Occipital lobe (tissue), 1 donor: ENCODE measurements at regions not wholly inside any gene's neighbourhood (a gene's known extent, or its start where the extent isn't known, plus 50 kb on each side); places are given as distances from the start of the nearest gene placed in this dataset.
"Not testable (repeated sequence)": the region's sequence is repeated elsewhere in the genome, so short reads cannot be mapped to it uniquely, and the experiment has no call there.

Experiments used
- DNase-seq: peaks from one replicate; lab custom pipeline; 2025; lab: John Stamatoyannopoulos, UW

DNA sequence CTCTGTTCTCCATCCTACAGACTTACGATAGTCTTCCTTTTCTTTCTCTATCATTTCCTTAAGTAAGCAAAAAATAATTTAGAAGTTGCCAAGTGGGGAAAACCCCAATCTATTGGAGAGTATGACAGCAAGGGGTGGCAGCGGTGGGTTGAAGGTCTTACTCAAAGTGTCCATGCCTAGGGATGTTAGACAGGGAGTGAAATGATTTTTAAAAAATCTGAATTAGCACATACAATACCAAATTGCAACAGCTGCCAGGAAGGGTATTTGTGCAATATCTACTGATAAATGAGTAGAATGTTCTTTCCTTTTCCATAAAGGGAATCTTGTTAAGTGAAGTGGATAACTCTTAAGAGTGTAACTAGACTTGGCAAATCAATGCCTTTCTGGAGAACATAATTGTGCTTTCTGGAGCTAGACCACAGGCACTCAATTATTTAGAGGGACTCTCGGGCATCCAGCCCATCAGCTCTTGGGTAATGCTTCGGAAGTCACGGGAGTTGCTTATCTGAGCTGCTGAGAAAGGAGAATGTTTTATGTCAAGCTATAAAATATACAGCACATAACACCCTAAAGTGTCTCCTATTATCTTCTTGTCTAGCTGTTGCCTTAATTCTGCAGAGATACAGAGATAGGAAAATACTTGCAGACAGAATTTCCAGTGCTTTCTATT lies 151.5 kb downstream of the KCNJ2 start:
- DNase-seq, result no peak

DNA sequence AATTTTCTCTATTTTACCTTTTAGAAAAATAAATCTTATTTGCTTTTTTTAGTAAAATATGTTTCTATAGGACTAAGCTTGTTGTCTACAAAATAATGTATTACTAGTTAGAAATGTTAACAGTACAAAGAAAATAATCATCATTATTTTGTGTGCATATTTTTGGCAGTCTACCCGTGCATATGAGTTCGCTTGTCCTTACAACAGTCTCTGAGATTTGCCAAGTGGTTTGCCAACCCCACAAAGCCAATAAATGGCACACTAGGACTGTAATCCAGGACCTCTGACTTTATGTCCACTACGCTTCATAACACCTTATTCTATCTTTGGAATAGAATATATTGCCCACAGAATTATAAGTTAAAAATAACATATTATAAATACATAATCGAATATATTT lies 152.0 kb downstream of the KCNJ2 start:
- no peak for DNase-seq

DNA sequence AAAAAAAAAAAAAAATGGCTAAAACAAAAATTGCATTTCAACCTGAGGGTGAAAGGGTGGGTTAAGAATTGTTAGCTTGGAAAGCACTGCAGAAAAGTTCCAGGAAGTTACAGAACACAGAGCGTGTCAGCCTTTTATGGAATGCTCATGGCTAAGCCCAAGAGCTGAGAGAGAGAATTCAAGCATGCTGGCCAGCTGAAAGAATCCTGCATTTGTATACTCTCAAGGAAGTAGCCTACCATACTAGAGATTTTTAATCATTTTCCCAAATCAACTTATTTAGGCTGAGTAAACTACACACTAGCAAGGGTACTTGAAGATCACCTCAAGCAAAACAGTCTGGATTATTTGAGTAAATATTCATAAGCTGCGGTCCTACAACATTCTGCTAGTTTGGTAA lies 153.9 kb downstream of the KCNJ2 start:
- no peak for DNase-seq

DNA sequence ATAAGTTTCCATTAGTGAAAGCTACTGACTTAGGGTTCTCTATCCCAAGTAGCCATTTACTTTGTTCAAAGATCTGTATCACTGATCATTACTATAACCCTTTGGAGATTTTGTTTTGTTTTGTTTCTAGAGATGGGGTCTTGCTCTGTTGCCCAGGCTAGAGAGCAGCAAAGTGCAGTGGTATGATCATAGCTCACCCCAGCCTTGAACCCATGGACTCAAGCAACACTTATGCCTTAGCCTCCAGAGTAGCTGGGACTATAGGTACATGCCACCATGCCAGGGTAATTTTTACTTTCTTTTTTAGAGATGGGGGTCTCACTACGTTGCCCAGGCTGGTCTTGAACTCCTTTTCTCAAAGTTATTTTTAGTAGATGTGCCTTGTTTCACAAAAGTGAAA lies 154.7 kb downstream of the KCNJ2 start:
- DNase-seq, result no peak

DNA sequence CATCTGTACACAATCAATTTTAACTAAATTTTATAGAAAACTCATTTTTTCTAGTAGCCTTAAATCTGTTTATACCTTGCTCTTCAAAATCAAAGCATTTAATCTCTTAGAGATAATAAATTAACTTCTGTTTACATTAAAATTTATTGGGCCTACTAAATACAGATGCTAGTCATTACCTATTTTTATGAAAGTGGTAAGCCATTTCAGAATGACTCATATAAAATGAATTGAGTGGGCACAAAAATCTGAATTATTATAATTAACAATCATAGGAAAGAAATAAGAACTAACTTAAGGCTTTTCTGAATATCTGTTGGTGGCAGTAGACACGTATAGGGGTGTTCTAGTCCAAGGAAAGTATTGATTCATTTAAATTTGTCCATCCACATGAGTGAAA lies 157.9 kb downstream of the KCNJ2 start:
- no peak for DNase-seq

DNA sequence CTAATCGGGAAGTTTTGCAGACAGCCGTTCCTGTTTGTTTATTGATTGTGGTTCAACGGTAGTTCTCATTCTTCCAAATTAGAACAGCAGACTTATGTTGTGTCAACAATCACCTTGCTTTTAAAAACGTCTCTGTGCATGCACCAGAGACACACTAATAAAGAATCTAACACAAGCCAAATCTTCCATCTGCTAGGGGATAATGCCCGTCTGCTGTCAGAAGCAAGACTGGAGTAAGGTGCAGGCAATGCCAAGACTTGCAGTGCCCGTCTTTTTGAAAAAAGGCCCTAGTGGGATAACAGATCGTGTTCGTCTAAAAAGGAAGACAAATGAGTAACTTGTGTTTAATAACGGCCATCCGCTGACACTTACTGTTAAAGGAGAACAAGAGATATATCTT lies 158.4 kb downstream of the KCNJ2 start:
- DNase-seq, result no peak

DNA sequence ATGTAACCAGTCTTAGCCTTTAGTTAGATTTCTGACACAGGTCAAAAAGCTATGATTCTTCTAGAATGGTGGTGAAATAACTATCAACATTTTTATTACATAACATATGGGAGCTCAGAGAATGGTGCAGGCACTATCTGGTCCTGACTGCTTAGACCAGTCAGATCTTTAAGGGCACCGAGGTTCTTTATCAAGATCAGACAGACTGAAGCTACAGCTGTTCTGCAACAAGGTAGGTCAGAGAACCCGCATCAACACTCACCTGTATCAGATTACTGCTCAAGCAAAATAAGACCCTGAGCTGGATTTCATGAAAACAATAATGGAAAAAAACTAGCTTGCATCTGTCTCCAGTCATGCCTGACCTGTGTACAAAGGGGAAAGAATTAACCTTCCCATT lies 160.4 kb downstream of the KCNJ2 start:
- no peak for DNase-seq

DNA sequence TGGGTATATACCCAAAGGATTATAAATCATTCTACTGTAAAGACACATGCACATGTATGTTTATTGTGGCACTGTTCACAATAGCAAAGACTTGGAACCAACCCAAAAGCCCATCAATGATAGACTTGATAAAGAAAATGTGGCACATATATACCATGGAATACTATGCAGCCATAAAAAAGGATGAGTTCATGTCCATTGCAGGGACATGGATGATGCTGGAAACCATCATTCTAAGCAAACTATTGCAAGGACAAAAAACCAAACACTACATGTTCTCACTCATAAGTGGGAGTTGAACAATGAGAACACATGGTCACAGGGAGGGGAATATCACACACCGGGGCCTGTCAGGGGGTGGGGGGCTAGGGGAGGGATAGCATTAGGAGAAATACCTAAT lies 161.7 kb downstream of the KCNJ2 start:
- not testable (repeated sequence) for DNase-seq

DNA sequence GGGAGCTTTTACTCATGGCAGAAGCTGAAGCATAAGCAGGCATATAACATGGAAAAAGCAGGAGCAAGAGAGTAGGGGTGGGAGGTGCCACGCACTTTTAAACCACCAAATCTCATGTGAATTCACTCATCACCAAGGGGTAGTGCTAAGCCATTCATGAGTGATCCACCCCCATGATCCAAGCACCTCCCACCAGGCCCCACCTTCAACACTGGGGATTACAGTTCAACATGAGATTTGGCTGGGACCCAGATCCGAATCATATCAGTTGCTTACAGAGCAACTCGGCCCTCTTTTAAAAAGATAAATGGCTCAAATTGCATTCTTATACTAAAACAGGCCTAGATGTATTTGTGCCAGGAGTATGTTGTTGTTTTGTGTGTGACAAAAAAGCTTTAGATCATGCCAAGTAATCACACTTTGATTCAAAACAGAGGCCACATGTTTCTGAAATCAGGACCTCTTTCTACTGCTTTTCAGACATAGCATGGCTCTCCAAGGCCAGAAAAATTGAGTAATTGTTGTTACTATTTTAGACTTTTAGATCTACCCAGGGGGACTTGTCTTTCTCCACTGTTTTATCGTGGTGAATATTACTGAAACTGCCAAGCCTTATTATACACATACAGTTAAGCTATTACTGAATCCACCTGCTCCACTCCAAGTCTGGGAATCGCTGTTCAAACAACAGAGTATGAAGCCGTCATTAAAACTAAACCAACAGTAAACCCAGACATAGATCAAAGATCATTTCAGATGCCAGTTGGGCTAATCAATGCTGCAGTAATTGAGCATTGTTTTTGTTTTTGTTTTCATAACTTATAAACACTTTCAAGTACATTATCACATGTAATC lies 163.3 kb downstream of the KCNJ2 start:
- DNase-seq, result no peak

DNA sequence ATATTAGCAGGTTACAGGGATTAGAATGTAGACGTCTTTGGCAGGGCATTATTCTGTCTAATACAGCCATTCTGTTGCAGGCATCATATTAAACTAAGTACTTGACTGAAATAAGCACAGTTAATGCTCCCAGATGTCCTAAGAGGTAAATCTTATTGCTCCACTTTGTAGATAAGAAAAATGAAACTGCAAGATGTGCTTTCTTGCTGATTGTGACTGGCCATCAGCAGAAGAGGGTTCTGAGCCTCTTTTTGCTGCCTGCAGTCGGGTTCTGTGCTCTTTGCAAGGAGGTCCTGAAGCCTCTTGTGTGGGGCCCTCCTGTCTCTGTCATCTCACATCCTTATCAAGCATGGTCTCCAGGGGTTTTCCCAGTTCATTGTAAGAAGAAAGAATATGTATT lies 167.1 kb downstream of the KCNJ2 start:
- no peak for DNase-seq

DNA sequence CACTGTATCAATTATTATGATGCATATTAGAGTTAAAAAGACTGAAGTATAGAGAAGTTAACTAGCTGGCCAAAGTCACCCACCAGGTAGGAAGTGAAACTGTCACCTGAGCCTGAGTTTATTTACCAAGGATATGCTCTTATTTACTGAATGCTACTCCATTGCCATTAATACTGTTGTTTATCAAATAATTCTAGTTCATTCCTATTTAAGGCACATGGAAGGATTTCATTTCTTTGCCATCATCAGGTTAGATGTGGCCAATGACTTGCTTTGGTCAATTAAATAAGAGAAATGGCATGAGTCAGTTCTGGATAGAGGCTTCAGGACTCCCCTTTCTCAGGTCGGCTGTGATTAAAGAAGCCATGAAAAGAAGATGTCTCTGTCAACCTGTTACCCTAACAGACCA lies 169.6 kb downstream of the KCNJ2 start:
- no peak for DNase-seq

DNA sequence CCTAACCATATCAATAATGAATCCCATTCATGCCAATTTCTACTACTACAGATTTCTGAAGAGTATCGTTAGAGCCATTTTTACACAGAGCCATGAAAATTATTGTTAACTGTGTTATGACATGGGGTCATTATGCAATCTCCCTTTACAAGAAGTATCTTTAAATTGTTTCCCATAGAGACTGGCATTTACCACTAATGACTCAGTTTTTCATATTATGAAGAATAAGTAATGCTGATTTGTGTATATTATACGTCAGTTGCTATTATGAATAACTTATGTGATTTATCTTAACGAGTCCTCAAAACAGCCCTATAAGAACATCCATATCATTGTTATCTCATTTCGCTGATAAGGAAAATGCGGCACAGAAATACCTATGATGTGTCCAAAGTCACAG lies 173.8 kb downstream of the KCNJ2 start:
- DNase-seq, result no peak

DNA sequence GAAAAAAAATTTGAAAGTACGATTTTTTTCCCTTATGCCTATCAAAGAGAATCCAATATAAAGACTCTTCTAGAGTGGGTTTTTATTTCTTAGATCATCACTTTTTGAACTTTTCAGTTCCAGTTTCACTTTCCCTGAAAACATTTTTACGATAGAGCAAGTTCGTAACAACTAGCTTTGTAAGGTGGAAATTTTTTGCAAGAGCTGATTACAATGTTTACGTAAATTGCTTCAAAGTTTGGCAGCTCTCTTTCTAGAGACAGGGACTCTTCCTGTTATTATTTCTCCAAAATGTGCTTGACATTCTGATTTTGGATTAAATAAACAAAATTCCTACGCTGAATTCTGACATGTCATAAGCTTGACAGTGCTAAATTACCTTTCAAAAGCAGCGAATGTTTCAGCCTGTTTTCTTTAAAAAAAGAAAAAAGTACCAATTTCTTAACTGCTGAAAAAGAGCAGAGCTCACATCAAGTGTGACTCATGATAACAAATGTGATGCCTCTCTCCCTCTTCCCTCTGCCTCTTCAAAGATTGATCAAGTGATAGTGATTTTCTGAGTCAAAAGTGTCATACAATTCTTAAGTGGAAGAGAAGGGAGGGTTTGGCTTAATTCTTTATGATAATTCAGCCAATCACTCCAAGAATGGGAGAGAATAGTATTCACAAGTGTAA lies 175.2 kb downstream of the KCNJ2 start:
- DNase-seq, result no peak

DNA sequence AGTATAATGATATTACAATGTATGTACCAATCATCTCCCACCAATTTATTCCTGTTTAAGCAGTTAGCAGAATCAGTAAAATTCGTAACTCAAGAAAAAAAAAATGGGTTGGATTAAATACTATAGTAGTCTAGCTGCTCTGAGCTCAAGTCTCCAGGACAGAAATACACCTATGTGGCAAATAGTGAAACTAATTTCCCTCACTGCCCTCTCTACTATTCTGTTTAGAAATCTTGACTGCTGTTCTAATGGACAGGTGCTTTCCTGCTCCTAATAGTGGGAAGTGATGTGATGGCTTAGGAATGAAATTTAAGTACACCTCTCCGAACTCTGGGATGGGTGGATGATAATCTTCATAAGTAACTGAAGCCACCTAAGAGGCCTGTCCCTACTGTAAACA lies 175.7 kb downstream of the KCNJ2 start:
- DNase-seq, result no peak

DNA sequence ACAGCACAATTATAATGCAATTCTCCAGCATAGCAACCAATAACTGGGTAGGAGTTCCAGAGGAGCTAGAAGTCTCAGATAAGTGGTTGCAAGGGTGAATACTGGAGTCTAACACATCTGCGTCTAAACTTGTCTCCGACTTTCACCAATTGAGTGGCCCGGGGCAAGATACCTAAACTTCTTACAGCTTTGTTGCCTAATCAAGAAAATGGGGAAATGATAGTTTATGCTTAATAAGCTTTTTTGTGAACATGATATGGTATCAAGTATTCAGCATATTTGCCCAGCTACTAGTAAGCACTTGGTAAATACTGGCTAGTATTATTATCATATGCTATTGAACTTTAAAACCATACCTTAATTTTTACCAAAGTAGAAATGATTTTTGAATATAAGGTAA lies 183.5 kb downstream of the KCNJ2 start:
- DNase-seq, result no peak

DNA sequence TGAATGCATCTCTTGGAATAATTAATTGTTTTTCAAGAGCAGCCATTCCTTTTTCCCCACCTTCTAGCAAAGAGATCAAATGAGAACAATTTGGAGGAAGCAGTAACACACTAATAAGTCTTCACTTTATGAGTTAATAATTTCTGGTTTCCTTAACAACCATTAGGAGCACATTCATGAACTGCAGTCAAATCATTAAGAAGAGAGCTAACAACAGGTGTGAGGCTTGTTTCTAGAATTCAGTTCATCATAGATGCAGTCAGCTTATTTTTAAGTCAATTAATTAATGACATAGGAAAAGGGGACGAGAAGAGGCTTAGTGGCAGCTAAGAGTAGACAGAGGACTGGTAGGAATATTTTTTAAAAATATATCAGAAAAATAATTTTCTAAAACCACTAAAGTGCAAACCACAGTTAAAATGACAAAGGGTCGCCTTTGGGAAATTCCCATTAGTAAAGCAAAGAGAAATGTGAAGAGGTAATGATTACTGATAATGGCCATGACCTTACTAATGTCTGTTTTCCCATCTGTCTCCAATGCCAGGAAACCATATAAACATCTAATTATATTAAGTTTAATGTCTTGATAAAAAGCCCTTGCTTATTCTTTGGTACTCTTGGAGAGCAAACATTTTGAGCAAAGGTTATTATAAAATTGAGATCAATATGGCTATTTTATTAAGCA lies 184.2 kb downstream of the KCNJ2 start:
- no peak for DNase-seq

DNA sequence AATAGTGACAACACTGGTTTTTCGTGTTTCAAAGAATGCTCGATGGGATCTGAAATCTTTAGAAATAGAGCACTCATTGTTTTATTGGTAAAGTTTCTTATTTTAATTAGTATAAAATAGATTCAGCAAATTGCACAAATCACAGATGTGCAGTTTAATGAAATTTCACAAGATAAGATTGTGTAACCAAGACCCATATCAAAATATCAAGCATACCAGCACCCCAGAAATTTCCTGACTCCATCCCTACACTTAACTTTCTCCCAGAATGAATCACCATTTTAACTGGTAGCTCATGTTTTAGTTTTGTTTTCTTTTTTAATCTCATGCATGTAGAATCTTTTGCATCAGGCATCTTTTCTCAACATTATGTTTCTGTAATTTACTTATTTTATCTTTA lies 185.9 kb downstream of the KCNJ2 start:
- no peak for DNase-seq

DNA sequence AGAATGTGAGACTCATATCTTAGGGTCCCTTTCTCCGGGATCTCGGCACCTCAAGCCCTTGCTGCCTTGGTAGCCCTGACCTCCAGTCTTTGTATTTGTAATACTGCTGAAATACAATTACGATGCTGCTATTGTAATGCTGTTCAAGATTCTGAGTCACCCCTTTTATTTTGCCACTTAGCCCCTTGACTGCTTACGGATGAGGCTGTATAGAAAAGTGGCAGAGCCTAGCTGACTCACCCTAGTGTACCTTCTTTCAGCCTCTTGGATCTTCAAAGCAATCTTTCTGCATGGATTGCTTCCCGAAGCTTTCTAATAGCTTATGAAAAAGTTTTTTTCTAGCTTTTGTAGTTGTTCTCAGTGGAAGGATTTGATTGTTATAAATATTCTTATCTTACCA lies 187.9 kb downstream of the KCNJ2 start:
- DNase-seq, result no peak

DNA sequence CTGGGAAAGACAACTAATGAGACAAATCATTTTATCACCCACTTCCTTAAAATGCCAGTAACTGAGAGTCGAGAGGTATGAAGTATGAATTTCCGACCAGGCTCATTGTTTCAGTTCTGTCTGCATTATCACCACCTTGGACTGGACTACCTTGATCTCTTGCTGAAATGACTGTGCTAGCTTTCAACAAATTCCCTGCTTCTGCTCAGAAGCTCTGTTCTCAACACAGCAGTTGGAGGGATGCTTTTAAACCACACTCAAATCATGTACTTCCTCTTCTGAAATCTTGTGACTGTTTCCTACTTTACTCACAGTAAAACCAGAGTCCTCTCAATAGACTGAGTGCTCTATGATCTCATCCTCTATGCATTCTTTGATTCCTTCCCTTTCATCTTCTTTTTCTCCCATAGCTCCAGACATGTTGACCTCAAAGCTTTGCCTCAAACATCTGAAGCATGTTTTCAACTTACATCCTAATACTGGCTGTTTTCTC lies 195.8 kb downstream of the KCNJ2 start:
- DNase-seq, result no peak

DNA sequence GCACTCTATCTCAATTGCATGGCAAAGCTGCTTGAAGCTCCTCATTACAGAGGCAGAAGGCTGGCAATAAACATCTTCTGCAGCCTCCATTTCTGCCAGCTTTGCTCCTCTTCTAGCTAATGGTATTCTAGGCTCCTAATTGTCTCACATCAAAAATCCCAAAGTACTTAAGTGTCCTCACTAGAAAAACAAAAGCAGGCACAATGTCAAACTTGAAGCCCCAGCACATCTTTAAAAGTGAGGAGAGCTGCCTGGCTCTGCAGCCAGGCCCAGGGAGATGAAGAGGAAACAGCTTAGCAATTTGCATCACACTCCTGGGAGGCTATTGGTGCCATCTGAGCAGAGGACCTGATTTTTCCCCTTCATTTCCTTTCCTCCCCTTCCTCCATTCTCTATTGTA lies 197.1 kb downstream of the KCNJ2 start:
- DNase-seq, result no peak

DNA sequence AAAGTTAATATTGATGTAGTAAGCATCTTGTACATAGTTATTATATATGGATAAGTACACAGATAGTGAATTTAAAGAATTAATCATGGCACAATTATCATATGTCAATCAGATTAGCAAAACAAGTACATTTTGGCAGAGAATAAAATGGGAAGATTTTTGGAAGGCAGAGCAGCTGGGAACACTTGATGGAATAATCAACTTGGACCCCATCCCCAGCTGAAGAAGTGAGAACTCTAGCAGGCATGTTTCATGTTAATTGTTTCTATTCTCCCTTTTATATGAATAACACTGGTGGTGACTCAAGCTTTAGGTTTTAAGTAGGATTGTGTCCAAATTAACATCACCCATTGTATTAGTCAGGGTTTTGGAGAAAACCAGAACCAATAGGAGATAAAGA lies 198.7 kb downstream of the KCNJ2 start:
- DNase-seq, result no peak

DNA sequence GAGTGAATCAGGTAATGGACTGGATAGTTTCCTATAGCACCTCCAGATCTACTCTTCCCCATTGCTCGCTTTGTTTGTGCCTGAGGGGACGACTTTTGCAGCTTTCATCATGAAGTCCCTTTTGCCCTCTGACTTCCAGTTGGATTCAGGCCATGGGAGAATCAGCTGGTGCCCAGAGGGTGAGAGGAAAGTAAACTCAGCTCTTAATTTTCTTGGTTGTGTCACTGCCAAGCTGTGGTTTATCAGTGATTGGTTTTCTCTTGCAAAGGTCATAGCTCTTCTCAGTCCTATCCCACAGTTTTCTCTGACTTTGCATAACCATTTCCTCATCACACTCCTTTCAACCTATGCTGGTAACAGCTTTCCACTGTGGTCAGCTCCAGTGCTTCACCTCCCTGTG lies 200.1 kb downstream of the KCNJ2 start:
- no peak for DNase-seq
